Liver (tissue), 7 donors: ENCODE measurements at regions not wholly inside any gene's neighbourhood (a gene's known extent, or its start where the extent isn't known, plus 50 kb on each side); places are given as distances from the start of the nearest gene placed in this dataset.

ENCODE experiments used
- DNase-seq: peaks from one replicate; pipeline ENCODE4 v3.0.0-alpha.2; 2017; ENCODE audit warnings: low spot score
- H3K27ac ChIP-seq, 2 donors: one replicate each; pipeline ENCODE4 v1.7.0; 2013; ENCODE audit warnings: inconsistent platforms in 2 of 2, low read length in 2 of 2, control low read depth in 1 of 2, low read depth in 1 of 2, mild to moderate bottlenecking in 1 of 2
- H3K27me3 ChIP-seq, 4 donors: one replicate each; pipeline versions ENCODE4 v1.6.1 to v1.7.0; 2013; ENCODE audit warnings: low read length in 3 of 4, inconsistent platforms in 1 of 4, mild to moderate bottlenecking in 1 of 4, moderate library complexity in 1 of 4; ENCODE audit not compliant: control insufficient read depth in 4 of 4, insufficient read depth in 4 of 4
- H3K36me3 ChIP-seq, 4 donors: one replicate each; pipeline versions ENCODE4 v1.6.1 to v1.7.0; 2013; ENCODE audit warnings: low read length in 3 of 4, mild to moderate bottlenecking in 3 of 4, low read depth in 1 of 4, moderate library complexity in 1 of 4; ENCODE audit not compliant: control insufficient read depth in 4 of 4, insufficient read depth in 3 of 4
- H3K4me1 ChIP-seq, 4 donors: one replicate each; pipeline versions ENCODE4 v1.6.1 to v1.7.0; 2013; ENCODE audit warnings: low read length in 3 of 4, mild to moderate bottlenecking in 3 of 4, moderate library complexity in 1 of 4; ENCODE audit not compliant: control insufficient read depth in 4 of 4, insufficient read depth in 4 of 4
- H3K4me3 ChIP-seq, 3 donors: one replicate each; pipeline versions ENCODE4 v1.6.1 to v1.7.0; 2013; ENCODE audit warnings: low read length in 3 of 3, control low read depth in 1 of 3, low read depth in 1 of 3, mild to moderate bottlenecking in 1 of 3
- H3K9ac ChIP-seq, 2 donors: one replicate each; pipeline ENCODE4 v1.7.0; 2013; ENCODE audit warnings: low read length in 2 of 2, mild to moderate bottlenecking in 2 of 2, moderate library complexity in 2 of 2, control low read depth in 1 of 2, low read depth in 1 of 2
- H3K9me3 ChIP-seq, 4 donors: one replicate each; pipeline versions ENCODE4 v1.6.1 to v1.7.0; 2013; ENCODE audit warnings: low read length in 3 of 4; ENCODE audit not compliant: control insufficient read depth in 4 of 4
- FOXA1 ChIP-seq: IDR thresholded peaks from 2 replicates; pipeline ENCODE4 v1.6.1; 2016; ENCODE audit warnings: antibody characterized with exemption
- FOXA2 ChIP-seq: IDR thresholded peaks from 2 replicates; pipeline ENCODE4 v1.6.1; 2016; ENCODE audit warnings: antibody characterized with exemption
- GABPA ChIP-seq, 2 donors: IDR thresholded peaks in 1 of 2; conservative IDR thresholded peaks in 1 of 2; 2 replicates each; pipeline ENCODE4 v1.6.1; 2016; ENCODE audit warnings: antibody characterized with exemption in 2 of 2, mild to moderate bottlenecking in 1 of 2, moderate library complexity in 1 of 2
- HNF4A ChIP-seq, 2 donors: conservative IDR thresholded peaks; 2 replicates each; pipeline ENCODE4 v1.6.1; 2016; ENCODE audit warnings: antibody characterized with exemption in 2 of 2, mild to moderate bottlenecking in 2 of 2
- HNF4G ChIP-seq: IDR thresholded peaks from 2 replicates; pipeline ENCODE4 v1.6.1; 2016; ENCODE audit warnings: antibody characterized with exemption
- JUND ChIP-seq, 2 donors: IDR thresholded peaks; 2 replicates each; pipeline ENCODE4 v1.6.1; 2016; ENCODE audit warnings: antibody characterized with exemption in 2 of 2
- NR2F2 ChIP-seq: IDR thresholded peaks from 2 replicates; pipeline ENCODE4 v1.6.1; 2016; ENCODE audit warnings: antibody characterized with exemption
- RAD21 ChIP-seq, 2 donors: IDR thresholded peaks; 2 replicates each; pipeline ENCODE4 v1.6.1; 2016; ENCODE audit warnings: antibody characterized with exemption in 2 of 2, mild to moderate bottlenecking in 2 of 2
- RXRA ChIP-seq, 2 donors: IDR thresholded peaks; 2 replicates each; pipeline ENCODE4 v1.6.1; 2017 to 2018; ENCODE audit warnings: antibody characterized with exemption in 2 of 2, mild to moderate bottlenecking in 1 of 2
- SP1 ChIP-seq: IDR thresholded peaks from 2 replicates; pipeline ENCODE4 v1.6.1; 2018; ENCODE audit warnings: antibody characterized with exemption, mild to moderate bottlenecking
- TAF1 ChIP-seq: conservative IDR thresholded peaks from 2 replicates; pipeline ENCODE4 v1.6.1; 2016; ENCODE audit warnings: antibody characterized with exemption, mild to moderate bottlenecking
- YY1 ChIP-seq: IDR thresholded peaks from 2 replicates; pipeline ENCODE4 v1.6.1; 2016; ENCODE audit warnings: antibody characterized with exemption, mild to moderate bottlenecking
- WGBS: extraction: QIAGEN DNeasy Blood & Tissue Kit; methylation state at CpG from one replicate; pipeline ENCODE4 v1.1.7; 2013; 5-methylcytosine and 5-hydroxymethylcytosine counted together
- TF ChIP-seq, protein P1 (sequence below): IDR thresholded peaks from 2 replicates; pipeline ENCODE4 v1.6.1; 2016; ENCODE audit warnings: antibody characterized with exemption
- TF ChIP-seq, protein P2 (sequence below): IDR thresholded peaks from 2 replicates; pipeline ENCODE4 v1.6.1; 2016; ENCODE audit warnings: antibody characterized with exemption, mild to moderate bottlenecking
- TF ChIP-seq, protein P3 (sequence below): IDR thresholded peaks from 2 replicates; pipeline ENCODE4 v1.6.1; 2016; ENCODE audit warnings: antibody characterized with exemption
- donor health status: healthy.
- donor health status: healthy.
- donor health status: healthy.
- donor health status: healthy.

DNA sequence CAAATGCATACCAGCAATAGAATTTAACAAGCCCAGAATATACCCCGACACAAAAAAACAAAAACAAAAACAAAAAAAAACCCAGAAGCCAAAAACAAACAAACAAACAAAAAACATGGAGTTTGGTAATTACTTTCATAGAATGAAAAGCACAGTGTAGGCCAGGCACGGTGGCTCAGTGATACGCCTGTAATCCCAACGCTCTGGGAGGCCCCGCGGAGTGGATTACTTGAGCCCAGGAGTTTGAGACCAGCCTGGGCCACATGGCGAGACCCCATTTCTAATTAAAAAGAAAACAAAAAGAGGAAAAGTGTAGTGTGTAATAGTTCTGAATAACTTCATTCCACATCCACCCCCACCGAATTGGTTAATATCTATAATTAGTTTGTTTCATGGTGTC, 1265.7 kb downstream of the NCAM2 start:
- 95% methylated on average over 8 of the region's 8 CpGs for WGBS
- TF ChIP-seq, protein P1, sequence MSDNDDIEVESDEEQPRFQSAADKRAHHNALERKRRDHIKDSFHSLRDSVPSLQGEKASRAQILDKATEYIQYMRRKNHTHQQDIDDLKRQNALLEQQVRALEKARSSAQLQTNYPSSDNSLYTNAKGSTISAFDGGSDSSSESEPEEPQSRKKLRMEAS, result no peak
- TF ChIP-seq JUND (IDR thresholded peaks at IDR 0.05) (no peak), HNF4G (no peak), HNF4A (conservative IDR thresholded peaks at IDR 0.05) (no peak), RAD21 (IDR thresholded peaks at IDR 0.05) (no peak), GABPA (IDR thresholded peaks at IDR 0.05 in 1 of 2, conservative IDR thresholded peaks at IDR 0.05 in 1 of 2) (no peak), YY1 (no peak), FOXA1 (no peak), NR2F2 (no peak), SP1 (no peak), TAF1 (no peak), FOXA2 (no peak)
- TF ChIP-seq, protein P2, sequence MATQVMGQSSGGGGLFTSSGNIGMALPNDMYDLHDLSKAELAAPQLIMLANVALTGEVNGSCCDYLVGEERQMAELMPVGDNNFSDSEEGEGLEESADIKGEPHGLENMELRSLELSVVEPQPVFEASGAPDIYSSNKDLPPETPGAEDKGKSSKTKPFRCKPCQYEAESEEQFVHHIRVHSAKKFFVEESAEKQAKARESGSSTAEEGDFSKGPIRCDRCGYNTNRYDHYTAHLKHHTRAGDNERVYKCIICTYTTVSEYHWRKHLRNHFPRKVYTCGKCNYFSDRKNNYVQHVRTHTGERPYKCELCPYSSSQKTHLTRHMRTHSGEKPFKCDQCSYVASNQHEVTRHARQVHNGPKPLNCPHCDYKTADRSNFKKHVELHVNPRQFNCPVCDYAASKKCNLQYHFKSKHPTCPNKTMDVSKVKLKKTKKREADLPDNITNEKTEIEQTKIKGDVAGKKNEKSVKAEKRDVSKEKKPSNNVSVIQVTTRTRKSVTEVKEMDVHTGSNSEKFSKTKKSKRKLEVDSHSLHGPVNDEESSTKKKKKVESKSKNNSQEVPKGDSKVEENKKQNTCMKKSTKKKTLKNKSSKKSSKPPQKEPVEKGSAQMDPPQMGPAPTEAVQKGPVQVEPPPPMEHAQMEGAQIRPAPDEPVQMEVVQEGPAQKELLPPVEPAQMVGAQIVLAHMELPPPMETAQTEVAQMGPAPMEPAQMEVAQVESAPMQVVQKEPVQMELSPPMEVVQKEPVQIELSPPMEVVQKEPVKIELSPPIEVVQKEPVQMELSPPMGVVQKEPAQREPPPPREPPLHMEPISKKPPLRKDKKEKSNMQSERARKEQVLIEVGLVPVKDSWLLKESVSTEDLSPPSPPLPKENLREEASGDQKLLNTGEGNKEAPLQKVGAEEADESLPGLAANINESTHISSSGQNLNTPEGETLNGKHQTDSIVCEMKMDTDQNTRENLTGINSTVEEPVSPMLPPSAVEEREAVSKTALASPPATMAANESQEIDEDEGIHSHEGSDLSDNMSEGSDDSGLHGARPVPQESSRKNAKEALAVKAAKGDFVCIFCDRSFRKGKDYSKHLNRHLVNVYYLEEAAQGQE, result no peak
- TF ChIP-seq, protein P3, sequence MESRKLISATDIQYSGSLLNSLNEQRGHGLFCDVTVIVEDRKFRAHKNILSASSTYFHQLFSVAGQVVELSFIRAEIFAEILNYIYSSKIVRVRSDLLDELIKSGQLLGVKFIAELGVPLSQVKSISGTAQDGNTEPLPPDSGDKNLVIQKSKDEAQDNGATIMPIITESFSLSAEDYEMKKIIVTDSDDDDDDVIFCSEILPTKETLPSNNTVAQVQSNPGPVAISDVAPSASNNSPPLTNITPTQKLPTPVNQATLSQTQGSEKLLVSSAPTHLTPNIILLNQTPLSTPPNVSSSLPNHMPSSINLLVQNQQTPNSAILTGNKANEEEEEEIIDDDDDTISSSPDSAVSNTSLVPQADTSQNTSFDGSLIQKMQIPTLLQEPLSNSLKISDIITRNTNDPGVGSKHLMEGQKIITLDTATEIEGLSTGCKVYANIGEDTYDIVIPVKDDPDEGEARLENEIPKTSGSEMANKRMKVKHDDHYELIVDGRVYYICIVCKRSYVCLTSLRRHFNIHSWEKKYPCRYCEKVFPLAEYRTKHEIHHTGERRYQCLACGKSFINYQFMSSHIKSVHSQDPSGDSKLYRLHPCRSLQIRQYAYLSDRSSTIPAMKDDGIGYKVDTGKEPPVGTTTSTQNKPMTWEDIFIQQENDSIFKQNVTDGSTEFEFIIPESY, result no peak
- no peak overlapping the region for H3K27ac ChIP-seq
- H3K36me3 ChIP-seq, result no peaks in the 10 kb centered on the region
- H3K27me3 ChIP-seq, result no peaks in the 10 kb centered on the region
- no peaks in the 10 kb centered on the region for H3K9me3 ChIP-seq
- no peaks in the 10 kb centered on the region for H3K4me1 ChIP-seq
- DNase-seq, result no peak
- no peak overlapping the region for H3K9ac ChIP-seq
- no peak overlapping the region for H3K4me3 ChIP-seq

DNA sequence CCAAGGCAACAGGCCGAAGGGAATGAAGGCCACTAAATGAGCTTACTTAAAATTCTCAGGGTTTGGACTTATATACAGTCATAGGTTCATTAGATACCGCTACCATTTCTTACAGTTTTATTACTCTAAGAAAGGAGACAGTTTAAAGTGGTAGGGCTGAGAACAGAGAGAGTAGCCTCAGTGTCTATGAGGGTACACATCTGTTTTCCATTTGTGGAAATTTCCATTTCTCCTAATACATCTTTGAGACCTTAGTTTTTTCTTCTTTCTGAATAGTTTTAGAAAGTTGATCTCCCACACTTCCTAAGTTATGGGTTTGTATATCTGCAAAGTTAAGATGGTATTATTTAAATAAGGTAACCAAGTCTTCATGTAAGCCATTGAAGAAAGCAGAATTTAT, 1279.1 kb downstream of the NCAM2 start:
- DNase-seq, result no peak
- Histone ChIP-seq H3K4me1 (no peaks in the 10 kb centered on the region), H3K9me3 (no peaks in the 10 kb centered on the region), H3K9ac (no peak overlapping the region), H3K4me3 (no peak overlapping the region), H3K36me3 (no peaks in the 10 kb centered on the region), H3K27me3 (no peaks in the 10 kb centered on the region), H3K27ac (no peak overlapping the region)
- TF ChIP-seq JUND (IDR thresholded peaks at IDR 0.05), result no peak
- no peak for TF ChIP-seq RAD21 (IDR thresholded peaks at IDR 0.05)
- TF ChIP-seq TAF1, result no peak
- 88% methylated on average over 2 of the region's 2 CpGs for WGBS

DNA sequence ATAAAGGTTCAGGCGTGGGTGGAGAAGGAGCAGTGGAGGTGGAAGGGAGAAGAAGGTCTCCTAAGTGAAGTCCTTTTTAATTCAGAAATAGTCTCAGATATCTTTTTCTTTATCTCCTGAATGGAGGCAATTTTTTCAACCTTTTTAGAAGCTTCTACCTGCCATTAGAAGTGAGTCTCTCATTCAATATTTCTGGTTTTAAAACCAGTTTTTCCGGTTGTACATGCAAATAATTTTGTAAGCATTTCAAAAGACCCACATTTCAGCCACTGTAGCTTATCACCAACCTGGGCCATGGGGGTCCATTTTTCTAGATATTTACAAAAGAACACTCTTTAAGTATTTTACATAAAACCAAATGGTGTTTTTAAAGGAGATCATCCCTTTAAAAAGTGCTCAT, 1280.2 kb downstream of the NCAM2 start:
- TF ChIP-seq RXRA (IDR thresholded peaks at IDR 0.05) (no peak), TAF1 (no peak), JUND (IDR thresholded peaks at IDR 0.05) (no peak), FOXA1 (no peak)
- no peak overlapping the region for H3K4me3 ChIP-seq
- 80% methylated on average over 2 of the region's 2 CpGs for WGBS
- no peak overlapping the region for H3K9ac ChIP-seq
- no peaks in the 10 kb centered on the region for H3K9me3 ChIP-seq
- no peaks in the 10 kb centered on the region for H3K27me3 ChIP-seq
- DNase-seq, result no peak
- no peaks in the 10 kb centered on the region for H3K36me3 ChIP-seq
- no peaks in the 10 kb centered on the region for H3K4me1 ChIP-seq
- H3K27ac ChIP-seq, result no peak overlapping the region
